Naive thymus-derived CD8-positive, alpha-beta T cell (primary cell): ENCODE measurements at regions not wholly inside any gene's neighbourhood (a gene's known extent, or its start where the extent isn't known, plus 50 kb on each side); places are given as distances from the start of the nearest gene placed in this dataset.

ENCODE experiments used
- ATAC-seq, 2 donors: fragments of 150-1000 bp; cut with Tn5 transposase in 1 of 2; sonication (Bioruptor Pico), chemical (Tn5 transposase) in 1 of 2; 1 replicate in 1 of 2; 2 replicates in 1 of 2; pipeline ENCODE4 v1.10.0; 2021; ENCODE audit warnings: mild to moderate bottlenecking in 2 of 2, moderate library complexity in 2 of 2
- POLR2A ChIA-PET: fragments of 350-600 bp; sonication (Branson Sonifier 250); formaldehyde crosslinking; loops from one replicate; lab custom pipeline; 2021; ENCODE audit warnings: antibody characterized with exemption; lab: Charles Lee
- DNase-seq, 10 donors: peaks; one replicate each; pipeline versions ENCODE4 v3.0.0 to v3.0.0-alpha.2; 2020 to 2022
- H3K27ac Mint-ChIP-seq, 10 donors: one replicate each; pipeline ENCODE4 v1.8.0; 2020 to 2022; ENCODE audit warnings: mild to moderate bottlenecking in 10 of 10, mixed read lengths in 10 of 10, moderate library complexity in 4 of 10, inconsistent platforms in 1 of 10
- H3K27me3 Mint-ChIP-seq, 5 donors: one replicate each; pipeline ENCODE4 v1.8.0; 2021 to 2022; ENCODE audit warnings: mixed read lengths in 5 of 5
- H3K36me3 Mint-ChIP-seq, 3 donors: one replicate each; pipeline ENCODE4 v1.8.0; 2020 to 2022; ENCODE audit warnings: mixed read lengths in 3 of 3, mild to moderate bottlenecking in 2 of 3, inconsistent platforms in 1 of 3
- H3K4me1 Mint-ChIP-seq, 4 donors: one replicate each; pipeline ENCODE4 v1.8.0; 2021 to 2022; ENCODE audit warnings: mixed read lengths in 4 of 4
- H3K4me3 Mint-ChIP-seq, 10 donors: one replicate each; pipeline ENCODE4 v1.8.0; 2020 to 2022; ENCODE audit warnings: mild to moderate bottlenecking in 10 of 10, mixed read lengths in 10 of 10, moderate library complexity in 6 of 10, inconsistent platforms in 1 of 10
- H3K9me3 Mint-ChIP-seq, 9 donors: one replicate each; pipeline ENCODE4 v1.8.0; 2020 to 2022; ENCODE audit warnings: mixed read lengths in 9 of 9, mild to moderate bottlenecking in 3 of 9, inconsistent platforms in 1 of 9, moderate library complexity in 1 of 9

GRCh38 chr3:187960820-187961219 is 193.1 kb upstream of the LPP start:
- DNase-seq (no peak), ATAC-seq (no peak)
- POLR2A ChIA-PET, result no interaction called here
- Mint-ChIP-seq H3K27ac (no peak overlapping the region), H3K36me3 (no peaks in the 10 kb centered on the region), H3K27me3 (no peaks in the 10 kb centered on the region), H3K9me3 (no peaks in the 10 kb centered on the region), H3K4me3 (no peak overlapping the region), H3K4me1 (peaks cover 8 to 32% (median 16%) of the 10 kb centered on the region in 4 donors)

GRCh38 chr3:187961366-187961765 is 192.6 kb upstream of the LPP start:
- no peaks in the 10 kb centered on the region for H3K27me3 Mint-ChIP-seq
- DNase-seq (no peak), ATAC-seq (no peak)
- peaks cover 8 to 32% (median 16%) of the 10 kb centered on the region in 4 donors for H3K4me1 Mint-ChIP-seq
- no peak overlapping the region for H3K4me3 Mint-ChIP-seq
- no peaks in the 10 kb centered on the region for H3K36me3 Mint-ChIP-seq
- H3K9me3 Mint-ChIP-seq, result no peaks in the 10 kb centered on the region
- H3K27ac Mint-ChIP-seq, result no peak overlapping the region
- POLR2A ChIA-PET, result no interaction called here

GRCh38 chr3:187963003-187963676 is 190.8 kb upstream of the LPP start:
- no peaks in the 10 kb centered on the region for H3K36me3 Mint-ChIP-seq
- H3K27me3 Mint-ChIP-seq, result no peaks in the 10 kb centered on the region
- POLR2A ChIA-PET, result no interaction called here
- H3K9me3 Mint-ChIP-seq, result no peaks in the 10 kb centered on the region
- no peak overlapping the region for H3K4me3 Mint-ChIP-seq
- peaks cover 8 to 31% (median 13%) of the 10 kb centered on the region in 4 donors for H3K4me1 Mint-ChIP-seq
- H3K27ac Mint-ChIP-seq, result no peak overlapping the region
- ATAC-seq (no peak), DNase-seq (no peak)

GRCh38 chr3:187963677-187964385 is 190.1 kb upstream of the LPP start:
- no peak overlapping the region for H3K27ac Mint-ChIP-seq
- H3K27me3 Mint-ChIP-seq, result no peaks in the 10 kb centered on the region
- no peak overlapping the region for H3K4me3 Mint-ChIP-seq
- POLR2A ChIA-PET, result no interaction called here
- H3K36me3 Mint-ChIP-seq, result no peaks in the 10 kb centered on the region
- peaks cover 2 to 30% (median 6%) of the 10 kb centered on the region in 4 donors for H3K4me1 Mint-ChIP-seq
- H3K9me3 Mint-ChIP-seq, result no peaks in the 10 kb centered on the region
- ATAC-seq (no peak), DNase-seq (no peak)

- no peak for ATAC-seq
- Mint-ChIP-seq H3K27me3 (no peaks in the 10 kb centered on the region), H3K4me3 (no peak overlapping the region), H3K36me3 (no peaks in the 10 kb centered on the region), H3K27ac (no peak overlapping the region), H3K4me1 (peaks cover 0 to 28% (median 2%) of the 10 kb centered on the region in 4 donors), H3K9me3 (no peaks in the 10 kb centered on the region)
- POLR2A ChIA-PET, result no interaction called here
- no peak for DNase-seq
Measured at GRCh38 chr3:187964760-187965159, 189.2 kb upstream of the LPP start.

GRCh38 chr3:187966096-187966495 is 187.9 kb upstream of the LPP start:
- H3K4me1 Mint-ChIP-seq, result peaks cover 0 to 24% (median 2%) of the 10 kb centered on the region in 4 donors
- peak overlapping the region in 1 of 10 donors; percentile 4 for H3K27ac Mint-ChIP-seq
- H3K36me3 Mint-ChIP-seq, result no peaks in the 10 kb centered on the region
- no peaks in the 10 kb centered on the region for H3K27me3 Mint-ChIP-seq
- POLR2A ChIA-PET, result no interaction called here
- H3K9me3 Mint-ChIP-seq, result no peaks in the 10 kb centered on the region
- DNase-seq, result no peak
- no peak overlapping the region for H3K4me3 Mint-ChIP-seq
- no peak for ATAC-seq

GRCh38 chr3:187966636-187967406 is 187.1 kb upstream of the LPP start:
- no peak for ATAC-seq
- peak overlapping the region in 1 of 10 donors; percentile 37 for H3K27ac Mint-ChIP-seq
- no peaks in the 10 kb centered on the region for H3K27me3 Mint-ChIP-seq
- H3K4me1 Mint-ChIP-seq, result peaks cover 0 to 24% (median 4%) of the 10 kb centered on the region in 4 donors
- no peaks in the 10 kb centered on the region for H3K36me3 Mint-ChIP-seq
- H3K4me3 Mint-ChIP-seq, result no peak overlapping the region
- no peaks in the 10 kb centered on the region for H3K9me3 Mint-ChIP-seq
- DNase-seq, result no peak
- POLR2A ChIA-PET, result interaction anchor here (0.9 kb wide), 1 partner anchor 76 kb away, joined by 3 read pairs; no protein-coding TSS in a partner anchor

- H3K27me3 Mint-ChIP-seq, result no peaks in the 10 kb centered on the region
- no peak overlapping the region for H3K27ac Mint-ChIP-seq
Measured at GRCh38 chr3:187967993-187968392, 186.0 kb upstream of the LPP start.

GRCh38 chr3:187968883-187969580 is 184.9 kb upstream of the LPP start:
- ATAC-seq (no peak), DNase-seq (no peak)
- Mint-ChIP-seq H3K36me3 (no peaks in the 10 kb centered on the region), H3K9me3 (no peaks in the 10 kb centered on the region), H3K27ac (no peak overlapping the region), H3K27me3 (no peaks in the 10 kb centered on the region), H3K4me1 (peaks cover under 1 to 29% (median 6%) of the 10 kb centered on the region in 4 donors), H3K4me3 (no peak overlapping the region)
- POLR2A ChIA-PET, result no interaction called here

More at GRCh38 chr3:187967993-187968392, 186.0 kb upstream of the LPP start:
- Mint-ChIP-seq H3K4me3 (no peak overlapping the region), H3K36me3 (no peaks in the 10 kb centered on the region), H3K4me1 (peaks cover 0 to 24% (median 5%) of the 10 kb centered on the region in 4 donors), H3K9me3 (no peaks in the 10 kb centered on the region)
- ATAC-seq, result no peak
- POLR2A ChIA-PET, result no interaction called here
- no peak for DNase-seq

GRCh38 chr3:187969581-187969950 is 184.4 kb upstream of the LPP start:
- POLR2A ChIA-PET, result no interaction called here
- no peaks in the 10 kb centered on the region for H3K36me3 Mint-ChIP-seq
- DNase-seq (no peak), ATAC-seq (no peak)
- H3K4me1 Mint-ChIP-seq, result peaks cover 6 to 34% (median 10%) of the 10 kb centered on the region in 4 donors
- H3K9me3 Mint-ChIP-seq, result no peaks in the 10 kb centered on the region
- no peak overlapping the region for H3K27ac Mint-ChIP-seq
- no peaks in the 10 kb centered on the region for H3K27me3 Mint-ChIP-seq
- no peak overlapping the region for H3K4me3 Mint-ChIP-seq

- Mint-ChIP-seq H3K9me3 (no peaks in the 10 kb centered on the region), H3K4me1 (peaks cover 11 to 40% (median 15%) of the 10 kb centered on the region in 4 donors), H3K27ac (no peak overlapping the region), H3K27me3 (no peaks in the 10 kb centered on the region), H3K4me3 (no peak overlapping the region), H3K36me3 (no peaks in the 10 kb centered on the region)
- no peak for ATAC-seq
- DNase-seq, result no peak
- POLR2A ChIA-PET, result no interaction called here
Measured at GRCh38 chr3:187970106-187970505, 183.9 kb upstream of the LPP start.

GRCh38 chr3:187971629-187972028 is 182.3 kb upstream of the LPP start:
- POLR2A ChIA-PET, result interaction anchor here (1.8 kb wide), 1 partner anchor 231 kb away, joined by 4 read pairs; no protein-coding TSS in a partner anchor
- ATAC-seq (no peak), DNase-seq (no peak)
- Mint-ChIP-seq H3K36me3 (no peaks in the 10 kb centered on the region), H3K27me3 (no peaks in the 10 kb centered on the region), H3K27ac (peak overlapping the region in 4 of 10 donors; percentile 1 to 39 (median 9)), H3K4me1 (peaks cover 18 to 49% (median 31%) of the 10 kb centered on the region in 4 donors), H3K4me3 (no peak overlapping the region), H3K9me3 (peaks cover 0 to 1% (median 0%) of the 10 kb centered on the region in 9 donors)
